ENCODE measurements at regions not wholly inside any gene's neighbourhood (a gene's known extent, or its start where the extent isn't known, plus 50 kb on each side); places are given as distances from the start of the nearest gene placed in this dataset.

DNA sequence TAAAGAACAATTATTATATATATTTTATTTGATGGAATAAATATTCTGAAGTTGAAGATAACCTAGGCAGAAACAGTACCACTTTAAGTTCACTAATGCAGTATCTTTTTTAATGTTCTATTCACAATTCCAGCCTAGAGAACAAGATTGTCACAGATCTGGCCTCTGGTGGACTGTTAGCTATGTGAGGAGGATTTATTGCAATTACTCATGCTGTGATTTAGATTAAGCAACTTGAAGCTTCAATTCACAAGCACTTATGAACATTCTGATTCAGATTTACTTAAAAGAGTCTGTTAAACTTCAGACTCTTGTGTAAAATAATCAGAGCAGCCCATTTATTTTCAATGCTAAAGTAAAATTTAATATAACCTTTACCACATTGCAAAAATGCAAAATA lies 1489.8 kb downstream of the STIM2 start:
- TF ChIP-seq, protein P1, sequence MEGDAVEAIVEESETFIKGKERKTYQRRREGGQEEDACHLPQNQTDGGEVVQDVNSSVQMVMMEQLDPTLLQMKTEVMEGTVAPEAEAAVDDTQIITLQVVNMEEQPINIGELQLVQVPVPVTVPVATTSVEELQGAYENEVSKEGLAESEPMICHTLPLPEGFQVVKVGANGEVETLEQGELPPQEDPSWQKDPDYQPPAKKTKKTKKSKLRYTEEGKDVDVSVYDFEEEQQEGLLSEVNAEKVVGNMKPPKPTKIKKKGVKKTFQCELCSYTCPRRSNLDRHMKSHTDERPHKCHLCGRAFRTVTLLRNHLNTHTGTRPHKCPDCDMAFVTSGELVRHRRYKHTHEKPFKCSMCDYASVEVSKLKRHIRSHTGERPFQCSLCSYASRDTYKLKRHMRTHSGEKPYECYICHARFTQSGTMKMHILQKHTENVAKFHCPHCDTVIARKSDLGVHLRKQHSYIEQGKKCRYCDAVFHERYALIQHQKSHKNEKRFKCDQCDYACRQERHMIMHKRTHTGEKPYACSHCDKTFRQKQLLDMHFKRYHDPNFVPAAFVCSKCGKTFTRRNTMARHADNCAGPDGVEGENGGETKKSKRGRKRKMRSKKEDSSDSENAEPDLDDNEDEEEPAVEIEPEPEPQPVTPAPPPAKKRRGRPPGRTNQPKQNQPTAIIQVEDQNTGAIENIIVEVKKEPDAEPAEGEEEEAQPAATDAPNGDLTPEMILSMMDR (IDR thresholded peaks at IDR 0.05) = no peak
- TF ChIP-seq SIN3A (IDR thresholded peaks at IDR 0.05; ENCODE audit: borderline replicate concordance, insufficient read depth, low read depth, low read length) = no peak
- TF ChIP-seq, protein P2, sequence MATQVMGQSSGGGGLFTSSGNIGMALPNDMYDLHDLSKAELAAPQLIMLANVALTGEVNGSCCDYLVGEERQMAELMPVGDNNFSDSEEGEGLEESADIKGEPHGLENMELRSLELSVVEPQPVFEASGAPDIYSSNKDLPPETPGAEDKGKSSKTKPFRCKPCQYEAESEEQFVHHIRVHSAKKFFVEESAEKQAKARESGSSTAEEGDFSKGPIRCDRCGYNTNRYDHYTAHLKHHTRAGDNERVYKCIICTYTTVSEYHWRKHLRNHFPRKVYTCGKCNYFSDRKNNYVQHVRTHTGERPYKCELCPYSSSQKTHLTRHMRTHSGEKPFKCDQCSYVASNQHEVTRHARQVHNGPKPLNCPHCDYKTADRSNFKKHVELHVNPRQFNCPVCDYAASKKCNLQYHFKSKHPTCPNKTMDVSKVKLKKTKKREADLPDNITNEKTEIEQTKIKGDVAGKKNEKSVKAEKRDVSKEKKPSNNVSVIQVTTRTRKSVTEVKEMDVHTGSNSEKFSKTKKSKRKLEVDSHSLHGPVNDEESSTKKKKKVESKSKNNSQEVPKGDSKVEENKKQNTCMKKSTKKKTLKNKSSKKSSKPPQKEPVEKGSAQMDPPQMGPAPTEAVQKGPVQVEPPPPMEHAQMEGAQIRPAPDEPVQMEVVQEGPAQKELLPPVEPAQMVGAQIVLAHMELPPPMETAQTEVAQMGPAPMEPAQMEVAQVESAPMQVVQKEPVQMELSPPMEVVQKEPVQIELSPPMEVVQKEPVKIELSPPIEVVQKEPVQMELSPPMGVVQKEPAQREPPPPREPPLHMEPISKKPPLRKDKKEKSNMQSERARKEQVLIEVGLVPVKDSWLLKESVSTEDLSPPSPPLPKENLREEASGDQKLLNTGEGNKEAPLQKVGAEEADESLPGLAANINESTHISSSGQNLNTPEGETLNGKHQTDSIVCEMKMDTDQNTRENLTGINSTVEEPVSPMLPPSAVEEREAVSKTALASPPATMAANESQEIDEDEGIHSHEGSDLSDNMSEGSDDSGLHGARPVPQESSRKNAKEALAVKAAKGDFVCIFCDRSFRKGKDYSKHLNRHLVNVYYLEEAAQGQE (IDR thresholded peaks at IDR 0.05; ENCODE audit: insufficient read depth in 1 of 2, low read depth in 2 of 2, low read length in 1 of 2) = no peak
- TF ChIP-seq POLR2AphosphoS5 (IDR thresholded peaks at IDR 0.05; ENCODE audit: low read depth, low read length) = no peak
- TF ChIP-seq TCF7L2 (IDR thresholded peaks at IDR 0.05; ENCODE audit: low read depth, low read length) = no peak

Data from Panc1 (cell line).